Fibroblast of mammary gland (primary cell): ENCODE measurements at regions not wholly inside any gene's neighbourhood (a gene's known extent, or its start where the extent isn't known, plus 50 kb on each side); places are given as distances from the start of the nearest gene placed in this dataset.

Experiments used
- DNase-seq: peaks from one replicate; pipeline ENCODE4 v3.0.0-alpha.2; 2010; ENCODE audit warnings: low read depth
- H3K4me3 ChIP-seq: 2 replicates; pipeline ENCODE4 v1.5.1; 2011; ENCODE audit warnings: low read depth, mild to moderate bottlenecking, low read length, moderate library complexity; ENCODE audit not compliant: control insufficient read depth
- CTCF ChIP-seq: conservative IDR thresholded peaks from 2 replicates; pipeline ENCODE4 v1.5.1; 2011; ENCODE audit warnings: low read depth, low read length, inconsistent platforms; ENCODE audit not compliant: control insufficient read depth, insufficient read depth

GRCh38 chr4:23706972-23707651, 182.7 kb downstream of the PPARGC1A start:
- TF ChIP-seq CTCF: no peak
- no peak for DNase-seq
- H3K4me3 ChIP-seq: no peak overlapping the region

- no peak for DNase-seq
- no peak overlapping the region for H3K4me3 ChIP-seq
- no peak for TF ChIP-seq CTCF
Observed at GRCh38 chr4:23700197-23700596, 189.7 kb downstream of the PPARGC1A start.

GRCh38 chr4:23697722-23698121, 192.1 kb downstream of the PPARGC1A start:
- H3K4me3 ChIP-seq: no peak overlapping the region
- no peak for DNase-seq
- no peak for TF ChIP-seq CTCF

- H3K4me3 ChIP-seq: no peak overlapping the region
- no peak for TF ChIP-seq CTCF
- DNase-seq: no peak
Observed at GRCh38 chr4:23697001-23697528, 192.8 kb downstream of the PPARGC1A start.

- no peak for TF ChIP-seq CTCF
- H3K4me3 ChIP-seq: no peak overlapping the region
- DNase-seq: no peak
Observed at GRCh38 chr4:23686169-23686897, 203.5 kb downstream of the PPARGC1A start.

GRCh38 chr4:23685471-23685870, 204.4 kb downstream of the PPARGC1A start:
- no peak for DNase-seq
- TF ChIP-seq CTCF: no peak

More at GRCh38 chr4:23685471-23685870, 204.4 kb downstream of the PPARGC1A start:
- H3K4me3 ChIP-seq: no peak overlapping the region
